Transverse colon (tissue), 4 donors: ENCODE measurements at regions not wholly inside any gene's neighbourhood (a gene's known extent, or its start where the extent isn't known, plus 50 kb on each side); places are given as distances from the start of the nearest gene placed in this dataset.

Experiments used
- EP300 ChIP-seq: sonication (generic); formaldehyde crosslinking; IDR thresholded peaks from one replicate; pipeline ENCODE4 v1.6.1; 2017; ENCODE audit warnings: antibody characterized with exemption, low read depth
- POLR2A ChIP-seq: fragments of 450-650 bp; IDR thresholded peaks from one replicate; pipeline ENCODE4 v1.6.1; 2016; ENCODE audit warnings: antibody characterized with exemption, mild to moderate bottlenecking, moderate library complexity
- POLR2AphosphoS5 ChIP-seq, 3 donors: sonication (generic); formaldehyde crosslinking; IDR thresholded peaks; one replicate each; pipeline ENCODE4 v1.6.1; 2016; ENCODE audit warnings: antibody characterized with exemption in 3 of 3
- TF ChIP-seq, protein P1 (sequence below), 5 experiments: fragments of 200-600 bp in 3 of 5; fragments of 450-650 bp in 2 of 5; sonication (generic) in 3 of 5; IDR thresholded peaks; 1 replicate in 2 of 5; 2 replicates in 3 of 5; pipeline ENCODE4 v1.5.1; 2016 to 2017; ENCODE audit warnings: antibody characterized with exemption in 5 of 5, inconsistent platforms in 3 of 5, mild to moderate bottlenecking in 2 of 5, moderate library complexity in 1 of 5

DNA sequence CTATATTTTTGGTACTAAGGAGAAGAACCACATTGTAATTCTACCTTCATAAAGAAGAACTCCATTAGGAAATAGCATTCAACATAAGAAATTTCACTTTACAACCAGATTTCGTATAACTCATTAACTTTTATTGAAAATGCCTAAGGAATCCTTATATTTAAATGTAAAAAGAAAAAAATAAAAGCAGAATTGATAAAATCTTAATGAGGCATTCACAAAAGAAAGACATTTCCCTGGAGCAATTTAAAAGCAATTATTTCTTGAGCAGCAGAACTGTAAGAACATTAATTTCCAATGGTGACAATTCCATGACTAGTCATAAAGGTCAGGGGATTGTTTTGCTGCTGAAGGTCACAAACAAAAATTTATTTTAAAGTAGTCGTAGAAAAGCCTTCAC lies 1192.8 kb upstream of the TMEM132C start:
- TF ChIP-seq, protein P1, sequence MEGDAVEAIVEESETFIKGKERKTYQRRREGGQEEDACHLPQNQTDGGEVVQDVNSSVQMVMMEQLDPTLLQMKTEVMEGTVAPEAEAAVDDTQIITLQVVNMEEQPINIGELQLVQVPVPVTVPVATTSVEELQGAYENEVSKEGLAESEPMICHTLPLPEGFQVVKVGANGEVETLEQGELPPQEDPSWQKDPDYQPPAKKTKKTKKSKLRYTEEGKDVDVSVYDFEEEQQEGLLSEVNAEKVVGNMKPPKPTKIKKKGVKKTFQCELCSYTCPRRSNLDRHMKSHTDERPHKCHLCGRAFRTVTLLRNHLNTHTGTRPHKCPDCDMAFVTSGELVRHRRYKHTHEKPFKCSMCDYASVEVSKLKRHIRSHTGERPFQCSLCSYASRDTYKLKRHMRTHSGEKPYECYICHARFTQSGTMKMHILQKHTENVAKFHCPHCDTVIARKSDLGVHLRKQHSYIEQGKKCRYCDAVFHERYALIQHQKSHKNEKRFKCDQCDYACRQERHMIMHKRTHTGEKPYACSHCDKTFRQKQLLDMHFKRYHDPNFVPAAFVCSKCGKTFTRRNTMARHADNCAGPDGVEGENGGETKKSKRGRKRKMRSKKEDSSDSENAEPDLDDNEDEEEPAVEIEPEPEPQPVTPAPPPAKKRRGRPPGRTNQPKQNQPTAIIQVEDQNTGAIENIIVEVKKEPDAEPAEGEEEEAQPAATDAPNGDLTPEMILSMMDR (IDR thresholded peaks at IDR 0.05): no peak
- TF ChIP-seq POLR2A (no peak), EP300 (no peak), POLR2AphosphoS5 (IDR thresholded peaks at IDR 0.05) (no peak)
